TTC549 (cell line): ENCODE measurements at regions not wholly inside any gene's neighbourhood (a gene's known extent, or its start where the extent isn't known, plus 50 kb on each side); places are given as distances from the start of the nearest gene placed in this dataset.

Source experiments
- FAIRE-seq: peaks from 2 replicates; lab custom pipeline; 2012; peaks lifted over from hg19 to GRCh38; lab: Jason Lieb, UNC

DNA sequence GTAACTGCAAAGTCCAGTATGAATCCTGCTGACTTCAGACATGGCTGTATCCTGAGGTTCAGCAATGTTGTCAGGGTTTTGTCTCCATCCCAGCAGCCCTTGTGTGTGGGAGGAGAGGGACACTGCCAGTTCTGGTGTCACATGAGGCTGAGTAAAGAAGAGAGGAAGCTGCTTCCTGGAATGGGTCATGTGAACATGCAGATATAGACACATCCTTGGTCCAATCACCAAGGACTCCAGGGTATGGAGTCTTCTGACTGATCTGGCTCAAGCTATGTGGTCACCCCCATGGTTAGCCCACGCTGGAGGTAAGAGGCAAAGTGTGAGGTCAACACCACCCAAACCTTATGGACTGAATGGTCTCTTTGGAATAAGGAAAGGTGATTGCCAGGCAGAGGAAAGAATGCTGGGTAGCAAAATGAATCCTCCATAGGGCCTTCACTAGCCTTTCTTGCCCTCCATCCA, 134.4 kb upstream of the SLC1A4 start:
- FAIRE-seq: no peak

DNA sequence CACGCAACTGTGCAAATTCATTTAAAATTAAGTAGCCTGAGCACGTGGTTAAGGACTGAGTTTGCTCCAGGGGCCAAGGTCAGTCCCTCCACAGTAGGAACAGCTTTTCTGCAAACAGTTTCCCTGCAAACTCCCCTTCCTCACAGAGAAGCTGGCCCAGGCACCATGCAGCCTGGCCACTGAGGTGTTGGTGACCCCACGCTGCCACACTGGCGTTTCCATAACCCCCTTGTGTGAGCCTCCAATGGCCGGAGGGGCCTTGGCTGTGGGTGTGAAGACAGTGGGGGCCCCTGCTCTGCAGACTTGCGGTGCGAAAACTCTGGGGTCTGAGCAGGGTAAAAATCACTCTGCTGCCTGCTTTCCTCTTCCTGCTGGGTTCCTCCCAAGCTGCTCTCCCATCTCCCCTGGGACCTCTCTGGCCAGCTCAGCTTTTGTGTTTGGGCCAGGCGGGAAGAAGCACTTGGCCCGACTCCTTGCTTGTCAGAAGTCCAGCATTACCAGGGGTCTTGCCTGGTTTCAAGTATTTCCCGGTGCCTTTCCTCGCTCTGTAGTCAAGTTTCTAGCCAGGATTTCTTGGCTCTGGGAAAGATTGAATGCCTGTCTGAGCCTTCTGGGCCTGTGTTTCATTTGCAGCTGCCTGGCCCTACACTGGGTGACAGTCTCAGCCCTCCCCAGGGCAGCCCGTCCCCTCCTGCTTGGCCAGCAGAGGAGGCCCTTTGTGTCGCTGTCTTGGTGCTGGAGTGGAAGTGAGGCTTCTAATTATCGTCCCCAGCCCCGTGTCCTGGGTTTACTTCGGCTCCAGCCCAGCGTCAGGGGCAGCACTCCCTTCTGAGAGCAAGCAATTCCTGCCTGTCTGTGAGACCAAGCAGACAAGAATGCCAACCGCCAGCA, 131.4 kb upstream of the SLC1A4 start:
- FAIRE-seq: no peak

GRCh38 chr2:64858541-64859311, 130.5 kb upstream of the SLC1A4 start:
- no peak for FAIRE-seq

DNA sequence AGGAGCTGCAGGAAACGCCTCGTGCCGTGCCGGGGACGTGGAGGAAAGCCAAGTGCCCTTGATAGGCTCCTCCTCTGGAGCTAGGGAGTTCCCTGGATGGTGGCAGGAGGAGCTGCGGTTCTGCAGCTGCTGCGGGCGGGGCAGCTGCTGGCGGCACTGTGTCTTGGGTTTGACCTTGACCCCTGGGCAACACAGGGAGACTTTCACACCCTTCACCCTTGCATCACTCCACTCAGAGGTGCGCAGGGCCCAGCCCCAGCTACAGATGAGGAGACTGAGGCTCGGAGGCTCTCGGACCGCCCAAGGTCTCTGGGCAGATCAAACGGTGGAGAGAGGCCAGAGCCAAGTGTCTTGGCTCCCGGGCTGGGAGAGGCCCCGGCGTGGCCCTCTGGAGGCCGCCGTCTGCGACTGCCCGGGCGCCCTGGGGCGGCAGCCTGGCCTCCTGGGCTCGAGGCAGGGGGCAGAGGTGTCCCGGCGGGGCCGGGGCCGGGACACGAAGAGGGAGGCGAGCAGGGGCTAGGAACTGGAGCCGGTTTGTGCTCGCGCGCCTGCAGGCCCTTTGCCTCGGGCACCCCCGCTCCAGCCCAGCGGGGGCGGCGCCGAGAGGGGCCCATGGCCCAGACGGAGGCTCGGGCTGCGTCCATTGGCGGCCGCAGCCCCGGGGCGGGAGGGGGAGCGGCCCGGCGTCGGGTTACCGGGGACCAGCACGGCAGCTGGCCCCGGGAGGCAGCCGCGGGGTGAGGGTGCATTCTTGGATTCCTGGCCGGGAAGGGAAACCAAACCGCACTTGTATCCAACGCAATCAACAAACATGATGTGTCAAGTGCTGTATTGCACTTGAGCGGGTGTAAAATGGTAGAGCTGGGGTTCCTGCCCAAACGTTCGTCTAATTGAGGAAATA, 129.6 kb upstream of the SLC1A4 start:
- peak; percentile 45 for FAIRE-seq

GRCh38 chr2:64860276-64860885, 128.8 kb upstream of the SLC1A4 start:
- no peak for FAIRE-seq

DNA sequence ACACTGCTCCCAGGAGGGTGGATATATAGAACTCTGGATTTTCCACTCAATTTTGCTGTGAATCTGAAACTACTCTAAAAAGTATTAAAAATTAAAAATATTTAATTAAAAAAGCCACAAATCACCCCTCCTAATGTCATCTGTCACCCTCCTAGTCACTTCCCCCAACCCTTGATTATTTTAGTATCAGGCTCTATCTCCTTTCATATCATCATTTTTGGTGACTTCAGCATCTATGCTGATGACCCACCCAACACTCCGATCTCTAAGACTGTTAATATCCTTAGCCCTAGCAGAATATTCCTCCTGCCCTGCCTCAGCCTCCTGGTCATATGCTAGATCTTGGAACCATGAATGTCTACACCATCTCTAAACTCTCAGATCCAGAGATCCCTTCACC, 128.3 kb upstream of the SLC1A4 start:
- FAIRE-seq: no peak

DNA sequence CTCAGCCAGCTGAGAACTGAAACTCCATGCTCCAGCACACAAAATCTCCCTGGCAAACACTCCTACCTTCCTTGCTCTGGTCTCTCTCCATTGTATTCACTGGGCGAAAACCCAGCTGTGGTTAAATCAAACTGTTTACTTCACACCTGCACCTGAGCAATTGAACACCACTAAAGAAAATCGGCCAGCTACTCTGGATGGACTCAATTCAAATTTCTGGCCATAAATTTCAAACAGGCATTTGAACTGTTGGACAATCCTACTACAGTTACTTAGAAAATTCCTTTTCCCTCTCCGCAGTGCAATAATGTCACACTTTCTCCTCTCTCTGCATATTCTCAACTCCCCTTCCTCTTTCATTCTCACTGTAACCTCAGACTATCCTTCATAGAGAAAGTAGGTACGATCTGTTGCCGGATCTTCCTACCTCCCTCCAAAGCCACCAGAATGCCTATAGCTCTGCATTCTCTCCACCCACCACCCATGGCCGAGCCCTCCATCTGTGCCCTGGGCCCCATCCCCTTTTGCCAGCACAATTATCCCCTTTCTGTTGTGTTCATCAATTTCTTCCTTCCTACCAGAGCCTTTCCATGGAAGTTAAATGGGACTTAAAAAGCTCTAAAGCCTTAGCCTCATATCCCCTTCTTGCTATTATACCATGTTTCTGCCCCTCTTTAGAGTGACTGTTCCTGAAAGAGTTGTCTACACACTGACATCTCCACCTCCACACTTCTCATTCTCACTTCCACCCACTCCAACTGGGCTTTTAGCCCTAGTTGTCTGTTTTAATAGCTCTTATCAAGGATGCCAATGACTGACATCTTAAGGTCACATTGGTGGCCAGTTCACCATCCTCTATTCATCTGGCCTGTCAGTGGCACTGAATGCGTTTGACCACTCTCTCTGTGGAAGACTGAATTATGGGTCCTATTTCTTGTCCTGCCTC, 127.5 kb upstream of the SLC1A4 start:
- no peak for FAIRE-seq

DNA sequence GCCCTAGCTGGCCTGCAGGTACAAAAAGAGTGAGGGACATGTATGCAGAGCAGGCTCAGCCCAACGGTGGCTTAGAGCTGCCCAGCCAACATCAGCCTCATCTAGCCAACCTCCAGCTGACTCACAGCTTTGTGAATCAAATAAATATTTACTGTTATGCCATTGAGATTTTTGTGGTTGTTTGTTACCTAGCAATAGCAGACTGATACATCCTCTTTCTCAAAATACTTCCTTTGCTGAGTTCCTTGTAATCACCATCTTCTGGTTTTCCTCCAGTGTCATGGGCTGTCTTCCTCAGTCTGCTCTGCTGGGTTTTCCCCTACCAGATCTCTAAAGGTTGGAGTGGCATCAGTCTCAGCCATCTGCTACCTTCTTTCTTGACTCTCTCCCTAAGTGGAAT, 126.6 kb upstream of the SLC1A4 start:
- no peak for FAIRE-seq

- FAIRE-seq: no peak
Measured at GRCh38 chr2:64863097-64863820, 125.9 kb upstream of the SLC1A4 start.

GRCh38 chr2:64865073-64865830, 123.9 kb upstream of the SLC1A4 start:
- no peak for FAIRE-seq

GRCh38 chr2:64865831-64866345, 123.3 kb upstream of the SLC1A4 start:
- FAIRE-seq: no peak

DNA sequence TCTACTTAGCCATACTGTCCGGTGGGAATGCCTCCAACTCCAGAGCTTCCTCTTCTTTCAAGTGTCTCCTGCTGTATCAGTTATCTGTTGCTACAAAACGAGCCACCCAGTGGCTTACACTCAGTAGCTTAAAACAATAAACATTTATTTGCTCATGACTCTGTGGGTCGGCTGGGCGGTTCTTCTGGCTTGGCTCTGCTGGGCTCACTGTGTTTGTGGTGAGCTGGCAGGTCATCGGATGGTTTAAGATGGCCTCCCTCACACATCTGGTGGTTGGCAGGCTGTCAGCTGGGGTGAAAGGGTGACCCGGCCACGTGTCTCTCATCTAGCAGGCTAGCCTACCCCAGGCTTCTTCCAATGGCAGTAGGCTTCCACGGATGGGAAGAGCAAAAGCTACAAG, 122.4 kb upstream of the SLC1A4 start:
- no peak for FAIRE-seq

DNA sequence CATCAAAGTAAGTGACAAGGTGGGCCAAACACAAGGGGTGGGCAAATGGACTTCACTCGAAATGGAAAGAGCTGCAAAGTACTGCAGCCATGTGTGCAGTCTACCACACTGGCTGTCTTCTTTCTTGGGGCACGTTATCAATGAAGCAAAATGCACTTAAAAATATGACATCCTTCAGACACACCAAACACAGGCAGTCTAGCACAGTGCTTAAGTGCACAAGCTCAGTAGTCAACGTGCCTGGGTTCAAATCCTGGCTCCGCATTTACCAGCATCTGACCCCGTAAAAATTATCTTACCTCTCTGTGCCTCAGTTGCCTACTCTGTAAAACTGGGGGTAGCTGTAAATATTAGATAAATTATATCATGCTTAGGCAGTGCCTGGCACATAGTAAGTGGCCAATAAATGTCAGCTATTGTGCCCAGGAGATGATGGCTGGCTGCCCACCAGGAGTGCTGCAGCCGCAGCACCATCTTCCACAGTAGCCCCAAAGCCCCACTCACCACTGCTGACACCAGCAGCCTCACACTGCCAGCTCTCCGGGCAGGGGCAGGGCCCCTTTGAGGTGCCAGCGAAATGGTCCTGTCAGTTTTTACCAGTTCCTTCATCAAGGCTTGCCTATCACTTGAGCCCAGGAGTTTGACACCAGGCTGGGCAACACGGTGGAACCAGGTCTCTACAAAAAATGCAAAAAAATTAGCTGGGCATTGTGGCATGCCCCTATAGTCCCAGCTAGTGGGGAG, 121.8 kb upstream of the SLC1A4 start:
- no peak for FAIRE-seq

DNA sequence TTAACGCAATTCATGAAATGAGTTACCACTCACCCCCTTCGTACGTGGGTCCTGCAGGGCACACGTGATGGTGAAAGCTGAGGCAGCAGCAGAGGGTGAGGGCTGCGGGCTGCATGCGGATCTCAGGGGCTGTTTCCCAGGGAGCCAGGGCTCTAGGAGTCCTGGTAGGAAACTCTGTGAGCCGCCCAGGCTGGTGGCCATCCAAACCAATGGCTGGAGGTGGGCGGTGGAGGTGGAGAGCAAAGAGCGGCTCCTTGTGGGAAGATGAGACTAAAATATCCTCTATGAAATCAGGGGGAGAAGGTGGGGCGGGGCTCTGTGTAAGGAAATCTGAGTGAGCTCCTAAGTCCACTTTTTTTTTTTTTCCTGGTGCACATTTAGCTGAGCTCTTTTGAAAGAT, 120.1 kb upstream of the SLC1A4 start:
- FAIRE-seq: no peak

GRCh38 chr2:64873472-64873924, 115.7 kb upstream of the SLC1A4 start:
- FAIRE-seq: no peak

GRCh38 chr2:64874593-64874992, 114.6 kb upstream of the SLC1A4 start:
- FAIRE-seq: no peak

DNA sequence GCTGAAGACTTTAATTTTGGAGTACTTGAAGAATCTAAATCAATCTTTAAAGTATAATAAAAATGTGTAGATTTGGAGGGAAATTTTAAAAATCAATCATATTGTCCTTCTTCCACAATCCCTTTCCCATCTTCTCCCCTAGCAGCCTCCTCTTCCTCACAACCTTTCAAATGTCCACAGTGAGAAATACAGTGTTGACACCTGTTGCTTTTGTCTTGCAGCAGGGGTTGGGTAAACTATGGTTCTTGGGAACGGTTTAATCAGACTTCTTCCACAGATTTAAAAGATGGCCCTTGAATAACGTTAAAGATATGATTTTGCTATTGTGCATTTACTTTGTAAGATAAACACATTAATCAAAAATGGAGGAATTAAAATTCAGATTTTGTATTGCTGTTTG, 113.8 kb upstream of the SLC1A4 start:
- no peak for FAIRE-seq

GRCh38 chr2:64876137-64876647, 113.0 kb upstream of the SLC1A4 start:
- no peak for FAIRE-seq
